Lung (tissue), 11 donors: ENCODE measurements at regions not wholly inside any gene's neighbourhood (a gene's known extent, or its start where the extent isn't known, plus 50 kb on each side); places are given as distances from the start of the nearest gene placed in this dataset.

Source experiments
- ATAC-seq: fragments of 200-7000 bp; cut with Tn5 transposase; one replicate; pipeline ENCODE4 v1.9.1; 2020; ENCODE audit warnings: moderate number of reproducible peaks; ENCODE audit not compliant: insufficient read depth, low FRiP score
- DNase-seq, 3 donors: peaks; one replicate each; pipeline ENCODE4 v3.0.0-alpha.2; 2013 to 2017
- H3K27ac ChIP-seq, 2 donors: one replicate each; pipeline ENCODE4 v1.5.1; 2013; ENCODE audit warnings: mild to moderate bottlenecking in 2 of 2, moderate library complexity in 2 of 2, control low read depth in 1 of 2, inconsistent platforms in 1 of 2, low read depth in 1 of 2, low read length in 1 of 2
- H3K27me3 ChIP-seq, 3 donors: one replicate each; pipeline ENCODE4 v1.5.1; 2013; ENCODE audit warnings: low read length in 2 of 3; ENCODE audit not compliant: control insufficient read depth in 3 of 3, insufficient read depth in 3 of 3
- H3K36me3 ChIP-seq, 4 donors: one replicate each; pipeline ENCODE4 v1.5.1; 2013; ENCODE audit warnings: low read length in 4 of 4, mild to moderate bottlenecking in 1 of 4, moderate library complexity in 1 of 4; ENCODE audit not compliant: control insufficient read depth in 4 of 4, insufficient read depth in 4 of 4
- H3K4me1 ChIP-seq, 5 donors: one replicate each; pipeline ENCODE4 v1.5.1; 2013; ENCODE audit warnings: low read length in 5 of 5, mild to moderate bottlenecking in 2 of 5, moderate library complexity in 1 of 5; ENCODE audit not compliant: control insufficient read depth in 5 of 5, insufficient read depth in 5 of 5
- H3K4me3 ChIP-seq: one replicate; pipeline ENCODE4 v1.5.1; 2013; ENCODE audit warnings: mild to moderate bottlenecking, control low read depth, moderate library complexity
- H3K9ac ChIP-seq, 2 donors: one replicate each; pipeline ENCODE4 v1.5.1; 2013; ENCODE audit warnings: low read length in 2 of 2, control low read depth in 1 of 2; ENCODE audit not compliant: insufficient read depth in 1 of 2
- H3K9me3 ChIP-seq, 4 donors: one replicate each; pipeline ENCODE4 v1.5.1; 2013; ENCODE audit warnings: low read length in 3 of 4, mild to moderate bottlenecking in 1 of 4, moderate library complexity in 1 of 4; ENCODE audit not compliant: control insufficient read depth in 4 of 4, insufficient read depth in 3 of 4
- WGBS, 2 donors: extraction: QIAGEN DNeasy Blood & Tissue Kit; methylation state at CpG; one replicate each; pipeline ENCODE4 v1.1.7; 2013; 5-methylcytosine and 5-hydroxymethylcytosine counted together
- TF ChIP-seq, protein P1 (sequence below): IDR thresholded peaks from 2 replicates; pipeline ENCODE4 v1.5.1; 2012; ENCODE audit warnings: mild to moderate bottlenecking; ENCODE audit errors: control extremely low read depth, extremely low read depth
- donor health status: control.
- donor health status: control.
- donor health status: Bipolar disorder and iron deficiency.
- donor health status: healthy.
- donor health status: DM: yes; HTN: yes; CAD: no.

DNA sequence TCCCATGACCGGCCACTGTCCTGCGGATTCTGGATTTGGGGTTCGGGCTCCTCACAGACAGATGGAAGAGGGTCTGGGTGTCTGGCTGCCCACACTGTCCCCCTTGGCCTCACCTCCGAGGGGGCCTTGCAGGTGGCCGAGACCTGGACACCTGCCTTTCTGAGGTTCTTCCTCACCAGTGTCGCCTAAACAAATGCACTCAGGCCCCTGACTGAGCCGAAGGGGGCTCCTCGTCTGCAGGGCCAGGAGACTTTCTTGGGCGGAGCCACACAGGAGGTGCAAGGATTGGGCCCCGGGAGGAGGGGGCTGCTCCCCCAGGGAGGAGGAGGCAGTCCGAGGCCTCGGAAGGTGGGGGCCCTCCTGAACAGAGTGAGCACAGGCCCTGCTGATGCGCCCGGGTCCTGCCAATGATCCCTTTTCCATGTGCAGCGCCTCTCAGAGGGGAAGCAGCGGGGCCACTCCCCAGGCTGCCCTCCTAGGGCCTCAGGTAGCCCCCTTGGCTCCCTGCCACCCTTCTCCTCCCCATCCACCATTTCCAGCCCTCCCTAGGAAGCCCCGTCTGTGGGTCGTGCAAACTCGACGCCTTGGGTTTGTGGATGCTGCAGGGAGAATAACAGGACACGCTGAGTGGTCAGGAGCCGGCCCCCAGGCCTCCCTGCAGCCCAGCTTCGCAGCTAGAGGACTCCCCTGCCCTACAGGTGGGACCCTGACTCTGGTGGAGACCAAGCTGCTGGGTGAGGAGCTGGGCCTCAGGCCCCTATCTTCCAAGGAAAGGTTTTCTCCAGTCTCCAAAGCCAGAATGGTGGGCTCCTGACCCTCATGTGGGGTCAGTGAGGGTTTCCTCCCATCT is 63.4 kb upstream of the ZNF469 start:
- Histone ChIP-seq H3K36me3 (no peaks in the 10 kb centered on the region), H3K27me3 (no peaks in the 10 kb centered on the region), H3K4me3 (no peak overlapping the region), H3K4me1 (peaks cover 0 to 8% (median 0%) of the 10 kb centered on the region in 5 donors), H3K27ac (no peak overlapping the region), H3K9ac (no peak overlapping the region), H3K9me3 (peaks cover 0 to 3% (median 0%) of the 10 kb centered on the region in 4 donors)
- 85 to 92% methylated on average over 23 of the region's 23 CpGs for WGBS, 2 donors
- no peak for ATAC-seq
- DNase-seq: no peak
- TF ChIP-seq, protein P1, sequence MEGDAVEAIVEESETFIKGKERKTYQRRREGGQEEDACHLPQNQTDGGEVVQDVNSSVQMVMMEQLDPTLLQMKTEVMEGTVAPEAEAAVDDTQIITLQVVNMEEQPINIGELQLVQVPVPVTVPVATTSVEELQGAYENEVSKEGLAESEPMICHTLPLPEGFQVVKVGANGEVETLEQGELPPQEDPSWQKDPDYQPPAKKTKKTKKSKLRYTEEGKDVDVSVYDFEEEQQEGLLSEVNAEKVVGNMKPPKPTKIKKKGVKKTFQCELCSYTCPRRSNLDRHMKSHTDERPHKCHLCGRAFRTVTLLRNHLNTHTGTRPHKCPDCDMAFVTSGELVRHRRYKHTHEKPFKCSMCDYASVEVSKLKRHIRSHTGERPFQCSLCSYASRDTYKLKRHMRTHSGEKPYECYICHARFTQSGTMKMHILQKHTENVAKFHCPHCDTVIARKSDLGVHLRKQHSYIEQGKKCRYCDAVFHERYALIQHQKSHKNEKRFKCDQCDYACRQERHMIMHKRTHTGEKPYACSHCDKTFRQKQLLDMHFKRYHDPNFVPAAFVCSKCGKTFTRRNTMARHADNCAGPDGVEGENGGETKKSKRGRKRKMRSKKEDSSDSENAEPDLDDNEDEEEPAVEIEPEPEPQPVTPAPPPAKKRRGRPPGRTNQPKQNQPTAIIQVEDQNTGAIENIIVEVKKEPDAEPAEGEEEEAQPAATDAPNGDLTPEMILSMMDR: no peak

DNA sequence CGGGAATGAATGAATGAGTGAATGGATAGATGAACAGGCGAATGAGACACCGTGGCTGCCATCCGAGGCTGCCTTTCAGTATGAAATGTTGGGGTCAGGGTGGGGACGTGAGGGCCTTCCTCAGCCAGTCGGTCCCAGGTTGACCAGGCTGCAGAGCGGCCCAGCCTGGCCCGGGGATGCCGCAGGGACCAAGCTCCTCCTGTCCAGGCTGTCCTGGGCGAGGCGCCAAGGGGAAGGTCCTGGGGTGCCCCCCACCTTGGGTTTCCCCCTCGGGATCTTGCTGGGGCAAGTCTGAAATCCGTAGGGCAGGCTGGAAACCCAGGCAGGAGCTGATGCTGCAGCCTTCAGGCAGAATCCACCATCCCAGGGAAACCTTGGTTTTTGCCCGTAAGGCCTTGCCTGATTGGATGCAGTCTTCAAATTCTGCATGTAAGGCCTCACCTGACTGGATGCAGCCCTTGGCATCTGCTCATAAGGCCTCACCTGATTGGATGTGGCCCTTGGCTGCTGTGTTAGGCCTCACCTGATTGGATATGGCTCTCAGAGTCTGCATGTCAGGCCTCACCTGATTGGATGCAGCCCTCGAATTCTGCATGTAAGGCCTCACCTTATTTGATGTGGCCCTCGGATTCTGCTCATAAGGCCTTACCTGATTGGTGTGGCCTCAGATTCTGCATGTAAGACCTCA is 61.7 kb upstream of the ZNF469 start:
- TF ChIP-seq, protein P1: no peak
- Histone ChIP-seq H3K4me1 (peaks cover 0 to 8% (median 0%) of the 10 kb centered on the region in 5 donors), H3K9ac (no peak overlapping the region), H3K4me3 (no peak overlapping the region), H3K27me3 (no peaks in the 10 kb centered on the region), H3K36me3 (no peaks in the 10 kb centered on the region), H3K9me3 (peaks cover 0 to 3% (median 0%) of the 10 kb centered on the region in 4 donors), H3K27ac (no peak overlapping the region)
- ATAC-seq (no peak), DNase-seq (no peak)
- WGBS, 2 donors: 95 to 98% methylated on average over 16 of the region's 16 CpGs

DNA sequence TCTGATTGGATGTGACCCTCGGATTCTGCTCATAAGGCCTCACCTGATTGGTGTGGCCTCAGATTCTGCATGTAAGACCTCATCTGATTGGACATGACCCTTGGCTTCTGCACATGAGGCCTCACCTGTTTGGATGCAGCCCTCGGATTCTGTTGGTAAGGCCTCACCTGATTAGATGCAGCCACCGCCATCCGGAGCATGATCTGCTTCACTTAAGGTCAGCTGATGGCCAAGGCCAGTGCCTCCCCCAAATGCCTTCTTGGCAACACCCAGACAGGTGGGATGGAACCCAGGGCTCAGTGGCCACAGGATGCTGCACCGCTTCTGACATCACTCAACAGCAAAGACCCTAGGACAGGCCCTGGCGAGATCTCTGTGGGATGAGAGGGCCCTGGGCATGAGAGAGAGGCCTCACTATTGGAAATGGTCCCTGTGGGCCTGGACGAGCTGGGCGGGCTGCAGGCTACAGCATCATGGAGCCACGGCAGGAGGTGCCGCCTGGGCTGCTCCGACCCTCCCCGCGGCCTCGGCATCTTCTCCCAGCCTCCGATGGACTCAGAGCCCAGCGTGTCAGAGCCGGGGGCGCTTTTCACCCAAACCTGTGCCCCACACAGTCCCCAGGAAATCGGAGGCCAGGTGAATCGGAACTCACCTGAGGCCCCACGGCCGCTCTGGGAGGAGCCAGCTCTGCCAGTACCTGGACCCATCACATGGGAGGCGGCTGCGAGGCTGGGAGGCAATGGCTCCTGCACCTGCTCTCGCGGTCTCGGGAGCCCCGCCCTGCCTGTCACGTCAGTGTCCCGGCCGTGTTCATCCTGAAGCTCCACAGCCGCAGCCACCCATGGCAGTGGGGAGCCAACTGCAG is 60.9 kb upstream of the ZNF469 start:
- Histone ChIP-seq H3K36me3 (no peaks in the 10 kb centered on the region), H3K27ac (no peak overlapping the region), H3K4me3 (no peak overlapping the region), H3K9ac (no peak overlapping the region), H3K27me3 (no peaks in the 10 kb centered on the region), H3K4me1 (peaks cover 0 to 8% (median 0%) of the 10 kb centered on the region in 5 donors), H3K9me3 (peaks cover 0 to 3% (median 0%) of the 10 kb centered on the region in 4 donors)
- TF ChIP-seq, protein P1: no peak
- DNase-seq (no peak), ATAC-seq (no peak)
- 94 to 96% methylated on average over 32 of the region's 32 CpGs for WGBS, 2 donors
